NCI-H510A treated with DMSO at 0.1 percent for 48 hours (cell line): ENCODE measurements at regions not wholly inside any gene's neighbourhood (a gene's known extent, or its start where the extent isn't known, plus 50 kb on each side); places are given as distances from the start of the nearest gene placed in this dataset.

Experiments used
- DNase-seq: peaks from one replicate; lab custom pipeline; 2025; lab: John Stamatoyannopoulos, UW

DNA sequence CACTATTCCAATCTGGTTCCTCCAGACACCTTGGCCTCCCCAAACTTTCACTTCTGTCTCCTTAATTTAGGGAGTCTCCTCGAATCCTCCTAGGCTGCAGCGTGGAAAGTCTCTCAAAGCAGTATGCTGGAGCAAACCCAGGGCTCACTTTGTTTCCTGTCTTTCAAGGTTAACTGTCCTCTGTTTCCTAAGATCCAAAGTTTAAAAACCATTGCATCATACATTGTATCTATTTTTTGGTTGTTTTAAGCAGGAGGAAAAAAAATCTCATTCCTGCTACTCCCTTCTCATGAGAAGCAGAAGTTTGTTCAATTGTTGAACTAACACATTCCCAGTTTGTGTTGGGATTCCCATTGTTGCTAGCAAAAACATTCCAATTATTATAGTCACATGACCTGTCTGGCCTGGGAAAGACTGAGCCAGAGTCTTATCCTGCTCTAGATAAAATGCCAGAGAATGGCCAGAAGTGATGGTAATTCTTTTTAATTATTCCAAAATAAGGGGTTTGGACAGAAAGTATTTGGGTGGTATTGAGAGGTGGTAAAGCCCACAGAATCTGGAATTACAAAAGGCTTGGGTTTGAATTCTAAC, 67.3 kb downstream of the HSPB8 start:
- DNase-seq = no peak

GRCh38 chr12:119247007-119247719, 68.4 kb downstream of the HSPB8 start:
- no peak for DNase-seq

DNA sequence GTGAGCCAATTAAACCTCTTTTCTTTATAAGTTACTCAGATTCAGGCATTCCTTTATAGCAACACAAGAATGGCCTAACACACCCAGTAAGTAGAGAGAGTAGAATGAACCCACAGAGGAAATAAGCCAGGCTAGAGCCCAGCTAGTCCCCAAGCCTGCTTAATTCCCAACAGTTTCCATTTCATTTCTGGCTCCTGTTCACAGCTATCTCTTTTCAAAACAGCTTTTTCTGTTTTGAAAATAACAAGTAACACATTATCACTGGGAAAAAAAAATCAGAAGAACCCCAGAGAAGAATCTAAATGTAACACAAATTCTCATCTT, 69.0 kb downstream of the HSPB8 start:
- no peak for DNase-seq

DNA sequence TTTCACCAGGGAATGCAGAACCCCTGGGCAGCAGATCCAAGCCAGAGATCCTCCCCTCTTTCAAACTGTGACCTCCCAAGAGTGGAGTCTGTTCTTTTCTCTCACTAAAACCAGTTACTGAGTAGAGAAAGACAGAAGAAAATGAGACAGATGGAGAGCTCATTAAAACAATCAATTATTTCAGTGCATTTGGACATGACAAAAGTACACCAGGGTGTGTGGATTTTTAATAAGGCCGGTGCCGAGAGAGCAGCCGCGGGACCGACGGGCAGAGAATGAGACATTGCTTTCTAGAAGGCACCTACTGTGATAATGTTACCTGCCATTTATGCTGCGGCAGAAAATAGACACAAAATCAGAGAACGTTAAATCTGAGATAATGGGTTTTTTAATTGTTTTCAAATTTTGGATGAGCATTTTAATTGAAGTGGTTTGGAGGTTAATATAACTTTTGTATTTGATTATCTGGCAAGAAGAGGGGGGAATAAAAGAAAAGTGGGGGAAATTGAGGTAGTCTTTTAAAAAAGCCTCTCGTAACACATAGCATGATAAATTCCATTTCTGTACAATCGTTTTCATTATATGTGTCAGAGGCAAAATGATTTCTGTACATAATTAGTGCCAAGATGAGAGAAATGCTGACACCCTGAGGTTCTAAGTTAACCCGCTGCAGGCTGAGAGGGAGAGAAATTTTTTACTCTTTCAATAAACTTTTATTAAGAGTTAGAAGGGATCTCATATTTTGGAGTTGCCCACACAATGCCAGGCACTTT, 70.8 kb downstream of the HSPB8 start:
- DNase-seq = no peak

GRCh38 chr12:119255314-119255713, 76.6 kb downstream of the HSPB8 start:
- DNase-seq = no peak

DNA sequence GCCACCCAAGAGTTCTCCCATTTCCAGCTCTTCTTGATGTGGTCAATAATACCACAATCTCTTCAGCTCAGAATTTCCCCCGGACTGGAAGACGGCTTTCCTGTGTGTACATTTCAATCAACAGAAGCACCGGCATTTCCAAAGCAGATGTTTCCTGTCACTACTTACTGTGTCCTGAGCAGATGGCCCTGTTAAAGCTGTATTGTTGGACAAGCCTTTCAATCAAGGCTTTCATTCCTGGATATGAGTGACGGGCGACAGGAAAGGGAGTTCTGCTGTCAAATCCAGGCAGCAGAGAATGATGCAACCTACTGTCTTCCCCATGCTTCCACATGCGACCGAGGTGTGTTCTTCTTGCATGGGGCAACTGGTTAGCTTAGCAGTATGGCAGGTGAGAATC, 76.4 kb upstream of the CCDC60 start:
- DNase-seq = peak; percentile 89

DNA sequence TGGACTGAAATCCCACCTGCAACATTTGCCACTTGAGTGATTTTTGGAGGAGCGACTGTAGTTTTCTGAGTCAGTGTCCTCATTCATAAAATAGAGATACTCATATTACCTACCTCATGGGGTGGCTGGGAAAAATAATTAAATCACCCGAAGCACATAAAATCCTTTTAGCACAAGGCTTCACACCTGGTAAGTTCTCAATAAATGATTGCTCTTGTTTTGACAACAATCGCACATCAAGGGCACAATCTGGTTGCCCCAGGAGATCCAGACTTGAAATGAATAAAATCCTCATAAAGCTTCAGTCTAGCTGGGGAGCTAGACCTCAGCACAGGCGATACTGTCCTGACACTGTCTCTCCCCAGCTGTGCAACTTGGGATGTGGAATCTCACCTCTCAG, 76.0 kb upstream of the CCDC60 start:
- DNase-seq = peak; percentile 89

- DNase-seq = no peak
These were observed 75.0 kb upstream of the CCDC60 start for GRCh38 chr12:119259484-119259883.

GRCh38 chr12:119262388-119262787, 72.1 kb upstream of the CCDC60 start:
- DNase-seq = no peak

- DNase-seq = no peak
These were observed 71.1 kb upstream of the CCDC60 start for GRCh38 chr12:119263466-119263865.

GRCh38 chr12:119266963-119267362, 67.6 kb upstream of the CCDC60 start:
- DNase-seq = no peak

GRCh38 chr12:119274636-119275065, 59.9 kb upstream of the CCDC60 start:
- no peak for DNase-seq

GRCh38 chr12:119283310-119283709, 51.2 kb upstream of the CCDC60 start:
- DNase-seq = no peak
